Kidney epithelial cell (primary cell): ENCODE measurements at regions not wholly inside any gene's neighbourhood (a gene's known extent, or its start where the extent isn't known, plus 50 kb on each side); places are given as distances from the start of the nearest gene placed in this dataset.

Experiments used
- DNase-seq: peaks from one replicate; pipeline ENCODE4 v3.0.0-alpha.2; 2010; ENCODE audit warnings: low read depth
- H3K27me3 ChIP-seq: 2 replicates; pipeline ENCODE4 v1.6.0; 2011; ENCODE audit warnings: low read length; ENCODE audit not compliant: control insufficient read depth, insufficient read depth
- H3K36me3 ChIP-seq: 2 replicates; pipeline ENCODE4 v1.5.1; 2011; ENCODE audit warnings: low read length; ENCODE audit not compliant: control insufficient read depth, insufficient read depth
- H3K4me3 ChIP-seq: 2 replicates; pipeline ENCODE4 v1.5.1; 2011; ENCODE audit warnings: low read depth, mild to moderate bottlenecking, control low read depth, low read length
- CTCF ChIP-seq: IDR thresholded peaks from 2 replicates; pipeline ENCODE4 v1.5.1; 2011; ENCODE audit warnings: mild to moderate bottlenecking, moderate library complexity, low read length, control low read depth, inconsistent platforms; ENCODE audit not compliant: insufficient read depth, poor library complexity, severe bottlenecking

- Histone ChIP-seq H3K4me3 (no peak overlapping the region), H3K36me3 (no peaks in the 10 kb centered on the region), H3K27me3 (no peaks in the 10 kb centered on the region)
- DNase-seq, result no peak
- TF ChIP-seq CTCF, result no peak
Measured at GRCh38 chr9:116039893-116040292, 113.7 kb upstream of the PAPPA start.

- no peaks in the 10 kb centered on the region for H3K27me3 ChIP-seq
- no peak for TF ChIP-seq CTCF
- H3K36me3 ChIP-seq, result no peaks in the 10 kb centered on the region
- H3K4me3 ChIP-seq, result no peak overlapping the region
- DNase-seq, result no peak
Measured at GRCh38 chr9:116042321-116042720, 111.3 kb upstream of the PAPPA start.

- H3K36me3 ChIP-seq, result no peaks in the 10 kb centered on the region
- H3K4me3 ChIP-seq, result no peak overlapping the region
- no peak for TF ChIP-seq CTCF
- H3K27me3 ChIP-seq, result no peaks in the 10 kb centered on the region
- no peak for DNase-seq
Measured at GRCh38 chr9:116045083-116045482, 108.5 kb upstream of the PAPPA start.

- no peak for DNase-seq
- H3K27me3 ChIP-seq, result no peaks in the 10 kb centered on the region
- no peak overlapping the region for H3K4me3 ChIP-seq
- H3K36me3 ChIP-seq, result no peaks in the 10 kb centered on the region
- TF ChIP-seq CTCF, result no peak
Measured at GRCh38 chr9:116048081-116048480, 105.5 kb upstream of the PAPPA start.

GRCh38 chr9:116049456-116049855, 104.1 kb upstream of the PAPPA start:
- no peak for TF ChIP-seq CTCF
- H3K4me3 ChIP-seq, result no peak overlapping the region
- no peaks in the 10 kb centered on the region for H3K27me3 ChIP-seq
- H3K36me3 ChIP-seq, result no peaks in the 10 kb centered on the region
- no peak for DNase-seq

GRCh38 chr9:116051528-116051927, 102.1 kb upstream of the PAPPA start:
- Histone ChIP-seq H3K36me3 (no peaks in the 10 kb centered on the region), H3K27me3 (no peaks in the 10 kb centered on the region), H3K4me3 (no peak overlapping the region)
- DNase-seq, result no peak
- TF ChIP-seq CTCF, result no peak
